Neural progenitor cell (in vitro differentiated cells): ENCODE measurements at regions not wholly inside any gene's neighbourhood (a gene's known extent, or its start where the extent isn't known, plus 50 kb on each side); places are given as distances from the start of the nearest gene placed in this dataset.

Experiments
- DNase-seq: peaks from one replicate; pipeline ENCODE4 v3.0.0-alpha.2; 2016; ENCODE audit warnings: low spot score
- H2AFZ ChIP-seq: fragments of 200-600 bp; sonication (generic); replicated peaks from 2 replicates; pipeline ENCODE4 v1.6.1; 2016; ENCODE audit warnings: antibody characterized with exemption
- H3F3A ChIP-seq: fragments of 200-600 bp; sonication (generic); 2 replicates; pipeline ENCODE4 v1.6.1; 2016; ENCODE audit warnings: antibody characterized with exemption, low read depth
- H3K27ac ChIP-seq: fragments of 200-600 bp; sonication (generic); 2 replicates; pipeline ENCODE4 v1.5.1; 2016; ENCODE audit warnings: mild to moderate bottlenecking
- H3K27me3 ChIP-seq: fragments of 200-600 bp; sonication (generic); 2 replicates; pipeline ENCODE4 v1.6.1; 2016; ENCODE audit warnings: mild to moderate bottlenecking, moderate library complexity
- H3K36me3 ChIP-seq: fragments of 200-600 bp; sonication (generic); 2 replicates; pipeline ENCODE4 v1.5.1; 2016
- H3K4me1 ChIP-seq: fragments of 200-600 bp; sonication (generic); 2 replicates; pipeline ENCODE4 v1.6.1; 2016; ENCODE audit warnings: mixed run types
- H3K4me2 ChIP-seq: fragments of 200-600 bp; sonication (generic); 2 replicates; pipeline ENCODE4 v1.6.1; 2016
- H3K4me3 ChIP-seq: fragments of 200-600 bp; sonication (generic); 2 replicates; pipeline ENCODE4 v1.5.1; 2016
- H3K79me2 ChIP-seq: fragments of 200-600 bp; sonication (generic); 2 replicates; pipeline ENCODE4 v1.6.1; 2016; ENCODE audit warnings: low read depth
- H3K9ac ChIP-seq: fragments of 200-600 bp; sonication (generic); 2 replicates; pipeline ENCODE4 v1.6.1; 2016
- H3K9me3 ChIP-seq: fragments of 200-600 bp; sonication (generic); 2 replicates; pipeline ENCODE4 v1.5.1; 2016; ENCODE audit warnings: low read depth
- H4K20me1 ChIP-seq: fragments of 200-600 bp; sonication (generic); 2 replicates; pipeline ENCODE4 v1.6.1; 2016; ENCODE audit warnings: low read depth
- H3K27ac Mint-ChIP-seq: 3 replicates; pipeline ENCODE4 v1.8.0; 2021; ENCODE audit warnings: mixed read lengths
- H3K27me3 Mint-ChIP-seq: 2 replicates; pipeline ENCODE4 v1.8.0; 2022; ENCODE audit warnings: low read depth, mild to moderate bottlenecking, inconsistent platforms, moderate library complexity, mixed read lengths; ENCODE audit not compliant: insufficient read depth
- H3K36me3 Mint-ChIP-seq: 3 replicates; pipeline ENCODE4 v1.8.0; 2021; ENCODE audit warnings: mixed read lengths
- H3K4me1 Mint-ChIP-seq: 3 replicates; pipeline ENCODE4 v1.8.0; 2021; ENCODE audit warnings: mixed read lengths
- H3K4me3 Mint-ChIP-seq: 3 replicates; pipeline ENCODE4 v1.8.0; 2021; ENCODE audit warnings: mild to moderate bottlenecking, moderate library complexity, mixed read lengths
- H3K9me3 Mint-ChIP-seq: 3 replicates; pipeline ENCODE4 v1.8.0; 2020; ENCODE audit warnings: mixed read lengths
- EZH2 ChIP-seq: fragments of 200-600 bp; sonication (generic); IDR thresholded peaks from 2 replicates; pipeline ENCODE4 v1.6.1; 2017; ENCODE audit warnings: antibody characterized with exemption, mild to moderate bottlenecking, moderate library complexity
- EZH2phosphoT487 ChIP-seq: fragments of 200-600 bp; sonication (generic); IDR thresholded peaks from 2 replicates; pipeline ENCODE4 v1.6.1; 2017; ENCODE audit warnings: antibody characterized with exemption
- TF ChIP-seq, protein P1 (sequence below): fragments of 200-600 bp; sonication (generic); IDR thresholded peaks from 2 replicates; pipeline ENCODE4 v1.5.1; 2017; ENCODE audit warnings: antibody characterized with exemption, mild to moderate bottlenecking

DNA sequence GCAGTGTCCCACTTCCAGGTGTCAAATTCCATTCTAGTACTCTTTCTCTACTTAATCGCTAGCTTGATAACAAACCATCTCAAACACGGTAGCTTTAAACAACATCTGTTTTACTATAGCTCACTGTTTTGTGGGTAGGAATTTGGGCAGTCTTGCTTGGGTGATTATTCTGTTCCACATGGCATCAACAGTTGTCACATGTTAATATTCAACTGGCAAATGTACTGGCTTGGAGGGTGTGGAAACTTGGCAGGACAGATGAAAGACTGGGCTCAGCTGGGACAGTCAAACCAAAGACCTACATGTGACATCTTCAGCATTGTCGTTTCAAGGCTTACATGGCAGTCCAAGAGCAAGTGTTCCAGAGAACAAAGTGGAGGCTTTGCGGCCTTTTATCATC is 241.8 kb downstream of the PTH2R start:
- H3K4me3 Mint-ChIP-seq, result no peak overlapping the region
- H3K27me3 ChIP-seq, result no peaks in the 10 kb centered on the region
- H3K36me3 ChIP-seq, result no peaks in the 10 kb centered on the region
- H3F3A ChIP-seq, result no peaks in the 10 kb centered on the region
- no peak overlapping the region for H3K4me3 ChIP-seq
- no peaks in the 10 kb centered on the region for H3K9me3 ChIP-seq
- H3K27ac Mint-ChIP-seq, result no peak overlapping the region
- no peaks in the 10 kb centered on the region for H3K9me3 Mint-ChIP-seq
- DNase-seq, result no peak
- H3K4me1 ChIP-seq, result no peaks in the 10 kb centered on the region
- H3K27me3 Mint-ChIP-seq, result no peaks in the 10 kb centered on the region
- no peaks in the 10 kb centered on the region for H4K20me1 ChIP-seq
- H3K4me2 ChIP-seq, result no peak overlapping the region
- no peaks in the 10 kb centered on the region for H3K79me2 ChIP-seq
- H3K4me1 Mint-ChIP-seq, result no peaks in the 10 kb centered on the region
- no peaks in the 10 kb centered on the region for H3K36me3 Mint-ChIP-seq
- no peak overlapping the region for H3K9ac ChIP-seq
- H2AFZ ChIP-seq, result no peak overlapping the region
- H3K27ac ChIP-seq, result no peak overlapping the region
- TF ChIP-seq EZH2phosphoT487, result no peak
- TF ChIP-seq, protein P1, sequence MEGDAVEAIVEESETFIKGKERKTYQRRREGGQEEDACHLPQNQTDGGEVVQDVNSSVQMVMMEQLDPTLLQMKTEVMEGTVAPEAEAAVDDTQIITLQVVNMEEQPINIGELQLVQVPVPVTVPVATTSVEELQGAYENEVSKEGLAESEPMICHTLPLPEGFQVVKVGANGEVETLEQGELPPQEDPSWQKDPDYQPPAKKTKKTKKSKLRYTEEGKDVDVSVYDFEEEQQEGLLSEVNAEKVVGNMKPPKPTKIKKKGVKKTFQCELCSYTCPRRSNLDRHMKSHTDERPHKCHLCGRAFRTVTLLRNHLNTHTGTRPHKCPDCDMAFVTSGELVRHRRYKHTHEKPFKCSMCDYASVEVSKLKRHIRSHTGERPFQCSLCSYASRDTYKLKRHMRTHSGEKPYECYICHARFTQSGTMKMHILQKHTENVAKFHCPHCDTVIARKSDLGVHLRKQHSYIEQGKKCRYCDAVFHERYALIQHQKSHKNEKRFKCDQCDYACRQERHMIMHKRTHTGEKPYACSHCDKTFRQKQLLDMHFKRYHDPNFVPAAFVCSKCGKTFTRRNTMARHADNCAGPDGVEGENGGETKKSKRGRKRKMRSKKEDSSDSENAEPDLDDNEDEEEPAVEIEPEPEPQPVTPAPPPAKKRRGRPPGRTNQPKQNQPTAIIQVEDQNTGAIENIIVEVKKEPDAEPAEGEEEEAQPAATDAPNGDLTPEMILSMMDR, result no peak
- TF ChIP-seq EZH2, result no peak

DNA sequence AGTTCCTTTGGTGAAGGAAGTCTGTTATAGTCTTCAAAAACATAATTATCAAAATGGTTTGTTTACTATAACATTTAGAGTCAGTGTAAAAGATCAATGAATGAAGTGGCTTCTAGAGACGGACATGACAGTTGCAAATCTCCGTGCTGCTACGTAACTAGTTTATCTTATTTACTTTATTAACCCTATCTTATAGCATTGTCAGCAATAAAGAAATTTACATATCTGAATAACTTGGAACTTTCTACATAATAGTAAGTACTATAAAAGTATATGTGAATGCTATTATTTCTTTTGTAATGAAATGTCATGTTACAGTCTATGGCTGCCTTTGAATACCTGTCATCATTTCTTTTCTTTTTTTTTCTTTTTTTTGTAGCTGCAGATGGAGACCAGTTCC is 246.8 kb downstream of the PTH2R start:
- no peaks in the 10 kb centered on the region for H3K27me3 ChIP-seq
- no peaks in the 10 kb centered on the region for H4K20me1 ChIP-seq
- H2AFZ ChIP-seq, result no peak overlapping the region
- H3K4me3 ChIP-seq, result no peak overlapping the region
- Mint-ChIP-seq H3K36me3 (no peaks in the 10 kb centered on the region), H3K27ac (no peak overlapping the region), H3K27me3 (no peaks in the 10 kb centered on the region), H3K4me3 (no peak overlapping the region), H3K9me3 (no peaks in the 10 kb centered on the region), H3K4me1 (no peaks in the 10 kb centered on the region)
- H3K27ac ChIP-seq, result no peak overlapping the region
- H3K9ac ChIP-seq, result no peak overlapping the region
- H3K4me1 ChIP-seq, result no peaks in the 10 kb centered on the region
- H3K36me3 ChIP-seq, result no peaks in the 10 kb centered on the region
- H3K4me2 ChIP-seq, result no peak overlapping the region
- TF ChIP-seq, protein P1, result no peak
- TF ChIP-seq EZH2phosphoT487, result no peak
- no peak for TF ChIP-seq EZH2
- H3F3A ChIP-seq, result no peaks in the 10 kb centered on the region
- no peak for DNase-seq
- H3K79me2 ChIP-seq, result no peaks in the 10 kb centered on the region
- no peaks in the 10 kb centered on the region for H3K9me3 ChIP-seq

DNA sequence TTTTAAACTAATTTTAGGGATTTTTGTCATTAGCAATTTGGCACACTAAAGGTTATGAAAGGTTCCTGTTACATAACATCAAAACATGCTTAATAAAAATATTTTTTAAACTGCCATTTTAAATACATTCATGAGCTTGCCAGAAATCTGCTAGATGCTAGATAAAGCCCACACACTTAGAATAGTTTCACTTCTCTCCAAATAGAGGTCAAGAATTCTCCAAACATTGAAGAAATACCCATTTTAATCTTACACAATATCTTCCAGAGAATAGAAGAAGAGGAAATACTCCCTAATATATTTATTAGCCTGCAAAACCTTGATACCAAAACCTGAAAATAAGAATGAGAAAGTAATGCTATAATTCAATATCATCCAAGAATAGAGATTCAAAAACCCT is 247.5 kb downstream of the PTH2R start:
- H3K4me3 Mint-ChIP-seq, result no peak overlapping the region

More for the DNA sequence above, 247.5 kb downstream of the PTH2R start:
- Mint-ChIP-seq H3K27me3 (no peaks in the 10 kb centered on the region), H3K27ac (no peak overlapping the region), H3K36me3 (no peaks in the 10 kb centered on the region), H3K9me3 (no peaks in the 10 kb centered on the region), H3K4me1 (no peaks in the 10 kb centered on the region)
- Histone ChIP-seq H3K4me2 (no peak overlapping the region), H3K4me3 (no peak overlapping the region), H3K79me2 (no peaks in the 10 kb centered on the region), H3K27me3 (no peaks in the 10 kb centered on the region), H3K9me3 (no peaks in the 10 kb centered on the region), H3K27ac (no peak overlapping the region), H3K9ac (no peak overlapping the region), H3K36me3 (no peaks in the 10 kb centered on the region), H3F3A (no peaks in the 10 kb centered on the region), H2AFZ (no peak overlapping the region), H4K20me1 (no peaks in the 10 kb centered on the region), H3K4me1 (no peaks in the 10 kb centered on the region)
- no peak for DNase-seq
- TF ChIP-seq, protein P1, result no peak
- TF ChIP-seq EZH2 (no peak), EZH2phosphoT487 (no peak)
